ENCODE measurements at regions not wholly inside any gene's neighbourhood (a gene's known extent, or its start where the extent isn't known, plus 50 kb on each side); places are given as distances from the start of the nearest gene placed in this dataset.

DNA sequence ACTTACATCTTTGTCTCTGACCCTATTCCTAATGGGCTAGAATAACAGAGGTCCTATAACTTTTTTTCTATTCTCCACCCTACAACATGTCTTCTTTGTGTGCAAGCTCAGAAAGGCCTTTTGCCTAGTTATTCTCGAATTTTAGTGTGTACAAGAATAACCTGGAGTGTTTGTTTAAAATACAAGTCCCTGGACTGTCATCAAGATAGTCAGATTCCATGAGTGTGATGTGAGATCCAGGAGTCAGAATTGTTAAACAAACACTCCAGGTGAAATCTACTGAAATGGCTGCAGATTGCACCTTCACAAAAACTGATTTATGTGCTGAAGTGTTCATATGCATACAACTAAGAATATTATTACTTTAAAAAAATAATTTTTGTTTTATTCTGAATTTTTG, 114.4 kb upstream of the DIO2 start:
- DNase-seq (ENCODE audit: low spot score) (no peak), ATAC-seq (ENCODE audit: low FRiP score) (no peak)
- TF ChIP-seq, protein P1, sequence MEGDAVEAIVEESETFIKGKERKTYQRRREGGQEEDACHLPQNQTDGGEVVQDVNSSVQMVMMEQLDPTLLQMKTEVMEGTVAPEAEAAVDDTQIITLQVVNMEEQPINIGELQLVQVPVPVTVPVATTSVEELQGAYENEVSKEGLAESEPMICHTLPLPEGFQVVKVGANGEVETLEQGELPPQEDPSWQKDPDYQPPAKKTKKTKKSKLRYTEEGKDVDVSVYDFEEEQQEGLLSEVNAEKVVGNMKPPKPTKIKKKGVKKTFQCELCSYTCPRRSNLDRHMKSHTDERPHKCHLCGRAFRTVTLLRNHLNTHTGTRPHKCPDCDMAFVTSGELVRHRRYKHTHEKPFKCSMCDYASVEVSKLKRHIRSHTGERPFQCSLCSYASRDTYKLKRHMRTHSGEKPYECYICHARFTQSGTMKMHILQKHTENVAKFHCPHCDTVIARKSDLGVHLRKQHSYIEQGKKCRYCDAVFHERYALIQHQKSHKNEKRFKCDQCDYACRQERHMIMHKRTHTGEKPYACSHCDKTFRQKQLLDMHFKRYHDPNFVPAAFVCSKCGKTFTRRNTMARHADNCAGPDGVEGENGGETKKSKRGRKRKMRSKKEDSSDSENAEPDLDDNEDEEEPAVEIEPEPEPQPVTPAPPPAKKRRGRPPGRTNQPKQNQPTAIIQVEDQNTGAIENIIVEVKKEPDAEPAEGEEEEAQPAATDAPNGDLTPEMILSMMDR (IDR thresholded peaks at IDR 0.05), result no peak

DNA sequence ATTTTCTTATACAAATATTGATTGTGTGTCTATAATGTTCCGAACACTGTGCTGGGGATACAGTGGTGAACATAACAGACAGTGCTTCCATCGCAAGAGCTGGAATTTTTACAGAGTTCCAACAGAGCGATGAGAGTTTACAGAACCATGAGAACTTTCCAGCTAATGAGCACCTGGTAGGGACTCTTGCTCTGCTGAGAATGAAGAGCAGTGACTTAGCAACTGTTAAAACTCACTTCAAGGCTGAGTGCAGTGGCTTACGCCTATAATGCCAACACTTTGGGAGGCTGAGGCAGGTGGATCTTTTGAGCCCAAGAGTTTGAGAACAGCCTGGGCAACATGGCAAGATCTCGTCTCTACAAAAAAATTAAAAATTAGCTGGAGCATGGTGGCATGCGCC, 113.8 kb upstream of the DIO2 start:
- DNase-seq (ENCODE audit: low spot score) (no peak), ATAC-seq (ENCODE audit: low FRiP score) (no peak)
- TF ChIP-seq, protein P1 (IDR thresholded peaks at IDR 0.05), result no peak

DNA sequence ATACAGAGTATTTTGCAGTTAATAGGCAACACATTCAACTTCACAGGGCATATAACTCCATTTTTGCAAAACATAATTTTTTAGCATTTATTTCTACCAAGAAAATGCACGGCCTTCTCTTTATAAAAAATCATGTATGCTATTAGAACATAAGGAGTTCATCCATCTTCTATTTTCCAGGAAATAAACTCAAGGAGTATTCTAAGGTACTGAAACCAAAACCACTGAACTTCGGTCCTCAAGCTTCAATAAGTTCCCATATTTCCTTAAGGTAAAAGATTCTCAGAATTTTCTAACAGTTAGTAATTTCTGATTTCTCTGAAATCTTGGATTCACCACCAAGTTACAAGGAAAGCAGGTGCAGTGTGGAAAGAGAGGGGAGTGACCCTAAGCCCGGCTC, 113.3 kb upstream of the DIO2 start:
- no peak for DNase-seq (ENCODE audit: low spot score)
- TF ChIP-seq, protein P1 (IDR thresholded peaks at IDR 0.05), result no peak

DNA sequence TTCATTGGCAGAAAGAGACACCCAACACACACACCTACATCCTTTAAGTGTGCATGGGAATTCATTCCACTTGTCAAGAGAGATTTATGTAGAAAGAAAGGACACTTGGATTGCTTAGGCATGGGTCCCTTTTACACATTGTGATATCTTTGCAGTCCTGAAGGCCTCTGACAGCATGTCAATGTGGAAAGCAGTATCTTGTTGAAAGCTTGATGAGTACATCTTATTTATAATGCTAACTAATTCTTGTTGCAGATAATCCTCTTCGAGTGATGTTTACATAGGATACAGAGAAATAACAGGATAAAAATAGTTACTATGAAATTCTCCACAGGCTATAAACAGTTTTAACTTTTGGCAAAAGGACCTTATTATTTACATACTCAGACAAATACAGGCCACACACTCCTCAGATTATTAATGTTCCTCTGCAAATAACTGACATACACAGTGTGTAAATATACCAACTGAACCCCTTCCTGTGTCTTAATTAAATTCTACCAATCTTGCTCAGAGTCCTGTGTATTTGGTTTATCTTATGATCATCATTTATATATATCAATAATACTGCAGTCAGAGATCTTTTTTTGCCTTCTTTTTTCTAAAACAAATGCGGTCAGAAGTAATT, 111.8 kb upstream of the DIO2 start:
- ATAC-seq (ENCODE audit: low FRiP score), result no peak
- TF ChIP-seq, protein P1 (IDR thresholded peaks at IDR 0.05), result no peak
- DNase-seq (ENCODE audit: low spot score), result no peak

More for the DNA sequence above, 113.3 kb upstream of the DIO2 start:
- ATAC-seq (ENCODE audit: low FRiP score), result no peak

DNA sequence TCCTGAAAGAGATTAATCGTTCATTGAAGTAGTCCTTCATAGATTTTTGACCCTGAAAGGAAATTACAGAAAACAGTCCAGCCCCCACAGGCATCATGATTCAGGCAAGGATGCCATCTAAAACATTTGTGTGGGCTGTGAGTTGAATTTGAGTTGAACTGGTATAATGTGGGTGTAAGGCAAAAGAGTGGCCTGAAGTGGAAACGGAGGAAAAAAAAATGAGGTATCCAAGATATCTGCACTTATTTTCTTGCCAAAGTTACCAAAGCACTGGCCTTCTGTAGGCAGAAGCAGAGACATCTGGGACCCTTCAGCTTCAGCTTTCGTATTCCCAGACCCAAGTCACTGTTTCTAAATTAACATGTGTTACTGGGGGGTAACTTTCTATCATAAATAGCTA, 105.1 kb upstream of the DIO2 start:
- no peak for DNase-seq (ENCODE audit: low spot score)
- TF ChIP-seq, protein P1 (IDR thresholded peaks at IDR 0.05), result no peak
- no peak for ATAC-seq (ENCODE audit: low FRiP score)

DNA sequence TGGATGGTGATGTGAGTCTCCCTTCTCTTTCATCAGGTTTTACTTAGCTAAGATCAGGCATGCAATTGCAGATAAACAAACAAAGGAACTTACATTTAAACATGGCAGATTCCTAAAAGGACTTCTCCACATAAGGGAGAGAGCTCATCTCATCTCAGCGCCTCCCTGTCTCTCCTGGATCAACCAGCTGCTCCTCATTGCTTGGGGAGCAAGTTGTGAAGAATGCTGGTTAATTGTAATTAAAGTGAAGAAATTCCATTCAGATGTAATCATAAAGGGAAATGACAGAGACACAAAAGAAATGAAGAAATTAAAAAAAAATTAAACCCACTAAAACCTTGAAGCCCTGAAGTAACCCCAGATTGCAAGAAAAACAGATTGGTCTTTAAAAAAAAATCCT, 104.4 kb upstream of the DIO2 start:
- DNase-seq (ENCODE audit: low spot score), result no peak
- ATAC-seq (ENCODE audit: low FRiP score), result no peak
- TF ChIP-seq, protein P1 (IDR thresholded peaks at IDR 0.05), result no peak

DNA sequence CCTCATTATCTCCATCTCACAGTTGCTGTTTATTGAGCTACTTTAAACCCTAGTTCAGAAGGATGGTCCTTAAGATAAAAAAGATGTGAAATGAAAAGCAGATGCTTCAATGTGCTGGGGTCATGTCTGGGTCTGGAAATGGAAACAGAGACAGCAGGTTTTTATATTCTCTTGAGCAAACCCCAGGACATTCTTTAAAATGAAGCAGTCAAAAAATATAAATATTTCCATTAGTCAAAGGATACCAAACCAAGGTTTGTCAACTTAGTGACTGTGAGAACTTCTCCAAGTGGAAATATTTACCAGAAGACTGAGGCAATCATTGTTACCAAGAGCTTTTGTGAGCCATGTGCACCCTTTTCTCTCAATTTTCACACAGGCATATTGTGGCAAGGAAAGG, 102.5 kb upstream of the DIO2 start:
- DNase-seq (ENCODE audit: low spot score) (no peak), ATAC-seq (ENCODE audit: low FRiP score) (no peak)
- TF ChIP-seq, protein P1 (IDR thresholded peaks at IDR 0.05), result no peak

Data from omental fat pad (tissue), 3 donors.